SK-N-SH treated with all-trans-retinoic acid at 6 μM for 48 hours (cell line): ENCODE measurements at regions not wholly inside any gene's neighbourhood (a gene's known extent, or its start where the extent isn't known, plus 50 kb on each side); places are given as distances from the start of the nearest gene placed in this dataset.

Source experiments
- ATAC-seq: fragments of 200-7000 bp; cut with Tn5 transposase; 3 replicates; pipeline ENCODE4 v1.9.1; 2020; ENCODE audit warnings: mild to moderate bottlenecking, moderate library complexity
- ARNTL ChIP-seq: fragments of 450-650 bp; formaldehyde crosslinking; IDR thresholded peaks from 2 replicates; pipeline ENCODE4 v1.5.0; 2020; ENCODE audit warnings: low read depth, mild to moderate bottlenecking, moderate library complexity, borderline replicate concordance
- BACH2 ChIP-seq: fragments of 250-450 bp; sonication (Bioruptor Pico); IDR thresholded peaks from 2 replicates; pipeline ENCODE4 v1.9.0; 2021; ENCODE audit warnings: mild to moderate bottlenecking, borderline replicate concordance
- CSDC2 ChIP-seq: fragments of 250-450 bp; sonication (Bioruptor Pico); IDR thresholded peaks from 2 replicates; pipeline ENCODE4 v1.5.0; 2020; ENCODE audit warnings: mild to moderate bottlenecking, moderate library complexity
- ESRRG ChIP-seq: fragments of 250-450 bp; sonication (Bioruptor Pico); IDR thresholded peaks from 2 replicates; pipeline ENCODE4 v1.6.1; 2021; ENCODE audit warnings: mild to moderate bottlenecking
- ISL1 ChIP-seq: fragments of 250-450 bp; sonication (Bioruptor Pico); IDR thresholded peaks from 2 replicates; pipeline ENCODE4 v2.1.2; 2022; ENCODE audit warnings: mild to moderate bottlenecking, moderate library complexity
- OSR1 ChIP-seq: fragments of 250-450 bp; sonication (Bioruptor Pico); IDR thresholded peaks from 2 replicates; pipeline ENCODE4 v1.8.0; 2022; ENCODE audit warnings: moderate library complexity, mild to moderate bottlenecking, inconsistent platforms
- PPARA ChIP-seq: fragments of 250-450 bp; sonication (Bioruptor Pico); IDR thresholded peaks from 2 replicates; pipeline ENCODE4 v1.5.0; 2020; ENCODE audit warnings: mild to moderate bottlenecking, borderline replicate concordance
- RARB ChIP-seq: fragments of 250-450 bp; sonication (Bioruptor Pico); IDR thresholded peaks from 2 replicates; pipeline ENCODE4 v1.8.0; 2021; ENCODE audit warnings: mild to moderate bottlenecking, moderate library complexity
- SNAI2 ChIP-seq: fragments of 250-450 bp; sonication (Bioruptor Pico); IDR thresholded peaks from 2 replicates; pipeline ENCODE4 v1.5.0; 2020; ENCODE audit warnings: mild to moderate bottlenecking, moderate library complexity
- TCF4 ChIP-seq: fragments of 250-450 bp; sonication (Bioruptor Pico); IDR thresholded peaks from 2 replicates; pipeline ENCODE4 v1.8.0; 2021; ENCODE audit warnings: mild to moderate bottlenecking, moderate library complexity, borderline replicate concordance
- TOX ChIP-seq: fragments of 250-450 bp; sonication (Bioruptor Pico); IDR thresholded peaks from 2 replicates; pipeline ENCODE4 v1.8.0; 2021; ENCODE audit warnings: mild to moderate bottlenecking, moderate library complexity, borderline replicate concordance
- ZC3H10 ChIP-seq: fragments of 250-450 bp; sonication (Bioruptor Pico); IDR thresholded peaks from 2 replicates; pipeline ENCODE4 v1.5.1; 2021; ENCODE audit warnings: mild to moderate bottlenecking, moderate library complexity
- ZFP3 ChIP-seq: fragments of 250-450 bp; sonication (Bioruptor Pico); IDR thresholded peaks from 2 replicates; pipeline ENCODE4 v1.5.0; 2020; ENCODE audit warnings: mild to moderate bottlenecking, moderate library complexity
- ZNF565 ChIP-seq: fragments of 450-650 bp; formaldehyde crosslinking; conservative IDR thresholded peaks from 2 replicates; pipeline ENCODE4 v1.5.0; 2020; ENCODE audit warnings: low read depth, mild to moderate bottlenecking, moderate library complexity
- ZNF70 ChIP-seq: fragments of 450-650 bp; formaldehyde crosslinking; IDR thresholded peaks from 2 replicates; pipeline ENCODE4 v1.5.0; 2020; ENCODE audit warnings: mild to moderate bottlenecking, moderate library complexity
- ZNF8 ChIP-seq: fragments of 450-650 bp; formaldehyde crosslinking; IDR thresholded peaks from 2 replicates; pipeline ENCODE4 v1.5.0; 2020; ENCODE audit warnings: mild to moderate bottlenecking, moderate library complexity
- TF ChIP-seq, protein P1 (sequence below): fragments of 250-450 bp; sonication (Bioruptor Pico); IDR thresholded peaks from 2 replicates; pipeline ENCODE4 v1.8.0; 2021; ENCODE audit warnings: low read depth, mild to moderate bottlenecking, moderate library complexity, borderline replicate concordance
- TF ChIP-seq, protein P2 (sequence below): fragments of 250-450 bp; sonication (Bioruptor Pico); IDR thresholded peaks from 2 replicates; pipeline ENCODE4 v1.8.0; 2020; ENCODE audit warnings: mild to moderate bottlenecking, moderate library complexity, borderline replicate concordance
- TF ChIP-seq, protein P3 (sequence below): fragments of 250-450 bp; sonication (Bioruptor Pico); IDR thresholded peaks from 2 replicates; pipeline ENCODE4 v1.5.0; 2020; ENCODE audit warnings: mild to moderate bottlenecking, moderate library complexity
- TF ChIP-seq, protein P4 (sequence below): fragments of 250-450 bp; sonication (Bioruptor Pico); IDR thresholded peaks from 2 replicates; pipeline ENCODE4 v1.5.1; 2020; ENCODE audit warnings: low read depth, mild to moderate bottlenecking, moderate library complexity

DNA sequence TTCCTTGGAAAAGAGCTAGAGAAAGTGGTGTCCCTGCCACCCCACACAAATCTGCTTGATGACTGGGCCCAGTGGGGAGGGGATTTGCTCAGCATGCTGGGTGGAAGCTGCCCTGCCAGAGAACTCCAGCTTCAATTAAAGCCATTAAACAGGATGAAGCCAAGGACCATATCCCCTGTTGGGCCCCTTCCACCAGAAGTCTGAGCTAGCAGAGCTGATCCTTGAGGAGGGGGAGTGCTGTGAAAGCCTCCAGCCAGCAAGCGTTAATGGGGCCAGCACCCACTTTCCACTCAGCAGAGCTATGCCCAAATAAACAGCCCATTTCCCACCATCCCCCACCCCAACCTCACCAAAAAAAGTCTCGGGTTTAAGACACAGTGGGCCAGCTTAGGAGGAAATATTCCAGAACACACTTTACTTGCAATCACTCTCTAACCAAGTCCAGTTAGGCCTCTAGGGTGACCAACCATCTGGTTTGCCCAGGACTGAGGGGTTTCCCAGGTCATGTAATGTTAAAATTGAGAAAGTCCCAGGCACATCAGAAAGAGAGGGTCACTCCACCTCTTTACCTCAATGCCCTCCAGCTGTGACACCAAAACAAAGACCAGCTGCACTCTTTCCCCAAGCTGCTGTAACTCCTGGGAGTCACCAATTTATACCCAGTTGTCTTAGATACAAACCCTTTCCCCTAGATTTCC is 132.3 kb downstream of the FOXI3 start:
- ATAC-seq = no peak
- TF ChIP-seq, protein P1, sequence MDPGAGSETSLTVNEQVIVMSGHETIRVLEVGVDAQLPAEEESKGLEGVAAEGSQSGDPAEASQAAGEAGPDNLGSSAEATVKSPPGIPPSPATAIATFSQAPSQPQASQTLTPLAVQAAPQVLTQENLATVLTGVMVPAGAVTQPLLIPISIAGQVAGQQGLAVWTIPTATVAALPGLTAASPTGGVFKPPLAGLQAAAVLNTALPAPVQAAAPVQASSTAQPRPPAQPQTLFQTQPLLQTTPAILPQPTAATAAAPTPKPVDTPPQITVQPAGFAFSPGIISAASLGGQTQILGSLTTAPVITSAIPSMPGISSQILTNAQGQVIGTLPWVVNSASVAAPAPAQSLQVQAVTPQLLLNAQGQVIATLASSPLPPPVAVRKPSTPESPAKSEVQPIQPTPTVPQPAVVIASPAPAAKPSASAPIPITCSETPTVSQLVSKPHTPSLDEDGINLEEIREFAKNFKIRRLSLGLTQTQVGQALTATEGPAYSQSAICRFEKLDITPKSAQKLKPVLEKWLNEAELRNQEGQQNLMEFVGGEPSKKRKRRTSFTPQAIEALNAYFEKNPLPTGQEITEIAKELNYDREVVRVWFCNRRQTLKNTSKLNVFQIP (CRISPR knock-in tag) = no peak
- TF ChIP-seq ARNTL (CRISPR knock-in tag) = no peak
- no peak for TF ChIP-seq TCF4 (CRISPR knock-in tag)
- TF ChIP-seq ZNF70 = no peak
- TF ChIP-seq, protein P2, sequence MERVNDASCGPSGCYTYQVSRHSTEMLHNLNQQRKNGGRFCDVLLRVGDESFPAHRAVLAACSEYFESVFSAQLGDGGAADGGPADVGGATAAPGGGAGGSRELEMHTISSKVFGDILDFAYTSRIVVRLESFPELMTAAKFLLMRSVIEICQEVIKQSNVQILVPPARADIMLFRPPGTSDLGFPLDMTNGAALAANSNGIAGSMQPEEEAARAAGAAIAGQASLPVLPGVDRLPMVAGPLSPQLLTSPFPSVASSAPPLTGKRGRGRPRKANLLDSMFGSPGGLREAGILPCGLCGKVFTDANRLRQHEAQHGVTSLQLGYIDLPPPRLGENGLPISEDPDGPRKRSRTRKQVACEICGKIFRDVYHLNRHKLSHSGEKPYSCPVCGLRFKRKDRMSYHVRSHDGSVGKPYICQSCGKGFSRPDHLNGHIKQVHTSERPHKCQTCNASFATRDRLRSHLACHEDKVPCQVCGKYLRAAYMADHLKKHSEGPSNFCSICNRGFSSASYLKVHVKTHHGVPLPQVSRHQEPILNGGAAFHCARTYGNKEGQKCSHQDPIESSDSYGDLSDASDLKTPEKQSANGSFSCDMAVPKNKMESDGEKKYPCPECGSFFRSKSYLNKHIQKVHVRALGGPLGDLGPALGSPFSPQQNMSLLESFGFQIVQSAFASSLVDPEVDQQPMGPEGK (CRISPR knock-in tag) = no peak
- no peak for TF ChIP-seq PPARA (CRISPR knock-in tag)

DNA sequence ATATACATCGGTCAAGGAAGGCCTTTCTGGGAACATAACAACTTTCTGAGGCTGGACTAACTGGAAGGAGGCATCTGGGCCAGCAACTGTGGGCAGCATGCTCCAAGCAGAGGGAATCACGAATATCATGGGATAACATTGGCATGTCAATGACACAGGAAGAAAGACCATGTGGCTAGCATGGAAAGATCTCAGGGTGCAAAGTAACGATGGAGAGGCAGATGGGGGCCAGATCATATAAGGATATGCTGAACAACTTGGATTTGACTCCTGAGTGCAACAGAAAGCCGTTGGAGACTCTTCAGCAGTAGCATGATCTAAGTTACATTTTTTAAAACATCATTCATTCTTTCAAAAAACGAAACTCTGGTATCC is 133.6 kb downstream of the FOXI3 start:
- no peak for ATAC-seq
- no peak for TF ChIP-seq OSR1 (CRISPR knock-in tag)
- TF ChIP-seq ZFP3 = no peak
- no peak for TF ChIP-seq ZC3H10 (CRISPR knock-in tag)
- TF ChIP-seq TOX (CRISPR knock-in tag) = no peak
- TF ChIP-seq, protein P3, sequence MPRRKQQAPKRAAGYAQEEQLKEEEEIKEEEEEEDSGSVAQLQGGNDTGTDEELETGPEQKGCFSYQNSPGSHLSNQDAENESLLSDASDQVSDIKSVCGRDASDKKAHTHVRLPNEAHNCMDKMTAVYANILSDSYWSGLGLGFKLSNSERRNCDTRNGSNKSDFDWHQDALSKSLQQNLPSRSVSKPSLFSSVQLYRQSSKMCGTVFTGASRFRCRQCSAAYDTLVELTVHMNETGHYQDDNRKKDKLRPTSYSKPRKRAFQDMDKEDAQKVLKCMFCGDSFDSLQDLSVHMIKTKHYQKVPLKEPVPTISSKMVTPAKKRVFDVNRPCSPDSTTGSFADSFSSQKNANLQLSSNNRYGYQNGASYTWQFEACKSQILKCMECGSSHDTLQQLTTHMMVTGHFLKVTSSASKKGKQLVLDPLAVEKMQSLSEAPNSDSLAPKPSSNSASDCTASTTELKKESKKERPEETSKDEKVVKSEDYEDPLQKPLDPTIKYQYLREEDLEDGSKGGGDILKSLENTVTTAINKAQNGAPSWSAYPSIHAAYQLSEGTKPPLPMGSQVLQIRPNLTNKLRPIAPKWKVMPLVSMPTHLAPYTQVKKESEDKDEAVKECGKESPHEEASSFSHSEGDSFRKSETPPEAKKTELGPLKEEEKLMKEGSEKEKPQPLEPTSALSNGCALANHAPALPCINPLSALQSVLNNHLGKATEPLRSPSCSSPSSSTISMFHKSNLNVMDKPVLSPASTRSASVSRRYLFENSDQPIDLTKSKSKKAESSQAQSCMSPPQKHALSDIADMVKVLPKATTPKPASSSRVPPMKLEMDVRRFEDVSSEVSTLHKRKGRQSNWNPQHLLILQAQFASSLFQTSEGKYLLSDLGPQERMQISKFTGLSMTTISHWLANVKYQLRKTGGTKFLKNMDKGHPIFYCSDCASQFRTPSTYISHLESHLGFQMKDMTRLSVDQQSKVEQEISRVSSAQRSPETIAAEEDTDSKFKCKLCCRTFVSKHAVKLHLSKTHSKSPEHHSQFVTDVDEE (CRISPR knock-in tag) = no peak
- no peak for TF ChIP-seq CSDC2 (CRISPR knock-in tag)
- TF ChIP-seq RARB = no peak
- no peak for TF ChIP-seq ZNF70
- no peak for TF ChIP-seq ZNF8
- TF ChIP-seq TCF4 (CRISPR knock-in tag) = no peak

DNA sequence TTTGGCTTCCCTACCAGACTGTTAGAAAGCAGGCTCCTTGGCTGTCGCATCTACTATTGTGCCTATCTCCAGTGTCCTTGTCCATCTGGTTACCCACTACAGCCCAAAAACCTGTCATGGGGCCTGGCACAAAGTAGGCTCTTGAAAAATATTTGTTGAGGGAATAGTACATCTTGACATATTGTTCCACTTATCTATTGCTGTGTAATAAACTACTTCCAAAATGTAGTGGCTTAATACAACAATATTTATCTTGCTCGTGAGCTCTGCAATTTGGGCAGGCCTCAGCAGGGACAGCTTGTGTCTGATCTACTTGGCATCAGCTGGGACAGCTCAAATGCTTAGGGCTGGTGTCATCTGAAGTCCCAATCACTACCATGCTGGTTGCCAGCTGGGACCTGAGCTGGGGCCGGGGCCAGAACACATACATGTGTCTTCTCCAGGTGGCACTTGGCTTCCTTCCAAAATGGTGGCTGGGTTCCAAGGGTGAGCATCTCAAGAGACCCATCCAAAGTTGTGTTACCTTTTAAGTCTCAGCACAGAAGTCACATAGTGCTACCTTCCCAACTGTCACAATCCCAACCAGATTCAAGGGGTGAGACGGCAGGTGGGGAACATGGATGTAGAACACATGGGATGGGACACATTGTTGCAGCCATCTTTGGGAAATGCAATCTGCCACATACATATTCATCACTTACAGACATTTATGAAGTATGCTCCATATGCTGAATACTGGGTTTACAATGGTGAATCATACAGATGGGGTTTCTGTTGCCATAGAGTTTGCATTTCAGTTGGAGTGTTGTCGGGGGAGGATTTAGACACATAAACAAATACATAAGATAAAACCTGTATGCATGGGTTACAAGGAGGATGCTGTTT is 134.2 kb downstream of the FOXI3 start:
- no peak for ATAC-seq
- TF ChIP-seq ISL1 (CRISPR knock-in tag) = no peak
- no peak for TF ChIP-seq ESRRG (CRISPR knock-in tag)
- no peak for TF ChIP-seq SNAI2 (CRISPR knock-in tag)
- TF ChIP-seq CSDC2 (CRISPR knock-in tag) = no peak
- TF ChIP-seq, protein P2 (CRISPR knock-in tag) = no peak
- TF ChIP-seq TOX (CRISPR knock-in tag) = no peak
- TF ChIP-seq ZC3H10 (CRISPR knock-in tag) = no peak
- TF ChIP-seq OSR1 (CRISPR knock-in tag) = no peak
- TF ChIP-seq TCF4 (CRISPR knock-in tag) = no peak
- TF ChIP-seq PPARA (CRISPR knock-in tag) = no peak
- TF ChIP-seq, protein P1 (CRISPR knock-in tag) = no peak
- no peak for TF ChIP-seq BACH2 (CRISPR knock-in tag)
- no peak for TF ChIP-seq ZNF565 (CRISPR knock-in tag)
- TF ChIP-seq, protein P4, sequence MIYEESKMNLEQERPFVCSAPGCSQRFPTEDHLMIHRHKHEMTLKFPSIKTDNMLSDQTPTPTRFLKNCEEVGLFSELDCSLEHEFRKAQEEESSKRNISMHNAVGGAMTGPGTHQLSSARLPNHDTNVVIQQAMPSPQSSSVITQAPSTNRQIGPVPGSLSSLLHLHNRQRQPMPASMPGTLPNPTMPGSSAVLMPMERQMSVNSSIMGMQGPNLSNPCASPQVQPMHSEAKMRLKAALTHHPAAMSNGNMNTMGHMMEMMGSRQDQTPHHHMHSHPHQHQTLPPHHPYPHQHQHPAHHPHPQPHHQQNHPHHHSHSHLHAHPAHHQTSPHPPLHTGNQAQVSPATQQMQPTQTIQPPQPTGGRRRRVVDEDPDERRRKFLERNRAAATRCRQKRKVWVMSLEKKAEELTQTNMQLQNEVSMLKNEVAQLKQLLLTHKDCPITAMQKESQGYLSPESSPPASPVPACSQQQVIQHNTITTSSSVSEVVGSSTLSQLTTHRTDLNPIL (CRISPR knock-in tag) = no peak
- TF ChIP-seq ARNTL (CRISPR knock-in tag) = no peak
- TF ChIP-seq ZNF8 = no peak
